ENCODE measurements at regions not wholly inside any gene's neighbourhood (a gene's known extent, or its start where the extent isn't known, plus 50 kb on each side); places are given as distances from the start of the nearest gene placed in this dataset.

- TF ChIP-seq, protein P1, sequence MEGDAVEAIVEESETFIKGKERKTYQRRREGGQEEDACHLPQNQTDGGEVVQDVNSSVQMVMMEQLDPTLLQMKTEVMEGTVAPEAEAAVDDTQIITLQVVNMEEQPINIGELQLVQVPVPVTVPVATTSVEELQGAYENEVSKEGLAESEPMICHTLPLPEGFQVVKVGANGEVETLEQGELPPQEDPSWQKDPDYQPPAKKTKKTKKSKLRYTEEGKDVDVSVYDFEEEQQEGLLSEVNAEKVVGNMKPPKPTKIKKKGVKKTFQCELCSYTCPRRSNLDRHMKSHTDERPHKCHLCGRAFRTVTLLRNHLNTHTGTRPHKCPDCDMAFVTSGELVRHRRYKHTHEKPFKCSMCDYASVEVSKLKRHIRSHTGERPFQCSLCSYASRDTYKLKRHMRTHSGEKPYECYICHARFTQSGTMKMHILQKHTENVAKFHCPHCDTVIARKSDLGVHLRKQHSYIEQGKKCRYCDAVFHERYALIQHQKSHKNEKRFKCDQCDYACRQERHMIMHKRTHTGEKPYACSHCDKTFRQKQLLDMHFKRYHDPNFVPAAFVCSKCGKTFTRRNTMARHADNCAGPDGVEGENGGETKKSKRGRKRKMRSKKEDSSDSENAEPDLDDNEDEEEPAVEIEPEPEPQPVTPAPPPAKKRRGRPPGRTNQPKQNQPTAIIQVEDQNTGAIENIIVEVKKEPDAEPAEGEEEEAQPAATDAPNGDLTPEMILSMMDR (IDR thresholded peaks at IDR 0.05) = no peak
- TF ChIP-seq POLR2A (IDR thresholded peaks at IDR 0.05) (no peak), POLR2AphosphoS5 (IDR thresholded peaks at IDR 0.05; ENCODE audit: insufficient read depth in 1 of 2, low read depth in 1 of 2) (no peak)
These were observed 112.0 kb upstream of the ADAMTS5 start for GRCh38 chr21:27078915-27079314.

All from vagina (tissue), 2 donors.